ENCODE measurements at regions not wholly inside any gene's neighbourhood (a gene's known extent, or its start where the extent isn't known, plus 50 kb on each side); places are given as distances from the start of the nearest gene placed in this dataset.

GRCh38 chr7:24407965-24408364 lies 124.0 kb downstream of the NPY start (continued):
- TF ChIP-seq NFXL1 (IDR thresholded peaks at IDR 0.05; ENCODE audit: borderline replicate concordance) (no peak), IKZF2 (IDR thresholded peaks at IDR 0.05) (no peak), HCFC1 (IDR thresholded peaks at IDR 0.05; ENCODE audit: low read length) (no peak), MTA3 (IDR thresholded peaks at IDR 0.05; ENCODE audit: borderline replicate concordance, low read length) (no peak), HDGF (IDR thresholded peaks at IDR 0.05) (no peak), CBX5 (IDR thresholded peaks at IDR 0.05; ENCODE audit: low read depth) (no peak), SRF (IDR thresholded peaks at IDR 0.05; ENCODE audit: low read depth in 2 of 2, low read length in 2 of 2) (no peak), HDAC6 (IDR thresholded peaks at IDR 0.05; ENCODE audit: unreplicated experiment) (no peak), NR2C2 (IDR thresholded peaks at IDR 0.05; ENCODE audit: borderline replicate concordance, control insufficient read depth, insufficient read length, low read depth) (no peak), ZNF207 (IDR thresholded peaks at IDR 0.05; ENCODE audit: borderline replicate concordance) (no peak), ZNF384 (IDR thresholded peaks at IDR 0.05; ENCODE audit: borderline replicate concordance, low read depth, low read length) (no peak), ZBTB40 (IDR thresholded peaks at IDR 0.05; ENCODE audit: borderline replicate concordance) (no peak), CTCF (IDR thresholded peaks at IDR 0.05 in 2 of 3, conservative IDR thresholded peaks at IDR 0.05 in 1 of 3; ENCODE audit: control insufficient read depth in 2 of 3, extremely low read depth in 1 of 3, insufficient read depth in 1 of 3, low read depth in 3 of 3, low read length in 3 of 3) (no peak)

All from GM12878 (cell line).